ENCODE measurements at regions not wholly inside any gene's neighbourhood (a gene's known extent, or its start where the extent isn't known, plus 50 kb on each side); places are given as distances from the start of the nearest gene placed in this dataset.

- no peak overlapping the region for H3K27ac Mint-ChIP-seq
- no peaks in the 10 kb centered on the region for H3K36me3 Mint-ChIP-seq (ENCODE audit: low read depth)
- peaks cover 22% of the 10 kb centered on the region for H3K27me3 Mint-ChIP-seq
- no peaks in the 10 kb centered on the region for H3K9me3 Mint-ChIP-seq
- DNase-seq, result no peak
- intact Hi-C loops (cut with micrococcal nuclease), result no loop called here
- H3K4me1 Mint-ChIP-seq, result peaks cover 2% of the 10 kb centered on the region
- H3K4me3 Mint-ChIP-seq, result no peak overlapping the region
Measured at GRCh38 chr7:1370738-1371137, 88.5 kb downstream of the MICALL2 start.

GRCh38 chr7:1372063-1372462 lies 87.2 kb downstream of the MICALL2 start:
- H3K36me3 Mint-ChIP-seq (ENCODE audit: low read depth), result no peaks in the 10 kb centered on the region
- H3K9me3 Mint-ChIP-seq, result no peaks in the 10 kb centered on the region
- intact Hi-C loops (cut with micrococcal nuclease), result no loop called here
- peaks cover 21% of the 10 kb centered on the region for H3K27me3 Mint-ChIP-seq
- H3K4me3 Mint-ChIP-seq, result no peak overlapping the region
- DNase-seq, result no peak
- no peak overlapping the region for H3K27ac Mint-ChIP-seq
- peaks cover 2% of the 10 kb centered on the region for H3K4me1 Mint-ChIP-seq

DNA sequence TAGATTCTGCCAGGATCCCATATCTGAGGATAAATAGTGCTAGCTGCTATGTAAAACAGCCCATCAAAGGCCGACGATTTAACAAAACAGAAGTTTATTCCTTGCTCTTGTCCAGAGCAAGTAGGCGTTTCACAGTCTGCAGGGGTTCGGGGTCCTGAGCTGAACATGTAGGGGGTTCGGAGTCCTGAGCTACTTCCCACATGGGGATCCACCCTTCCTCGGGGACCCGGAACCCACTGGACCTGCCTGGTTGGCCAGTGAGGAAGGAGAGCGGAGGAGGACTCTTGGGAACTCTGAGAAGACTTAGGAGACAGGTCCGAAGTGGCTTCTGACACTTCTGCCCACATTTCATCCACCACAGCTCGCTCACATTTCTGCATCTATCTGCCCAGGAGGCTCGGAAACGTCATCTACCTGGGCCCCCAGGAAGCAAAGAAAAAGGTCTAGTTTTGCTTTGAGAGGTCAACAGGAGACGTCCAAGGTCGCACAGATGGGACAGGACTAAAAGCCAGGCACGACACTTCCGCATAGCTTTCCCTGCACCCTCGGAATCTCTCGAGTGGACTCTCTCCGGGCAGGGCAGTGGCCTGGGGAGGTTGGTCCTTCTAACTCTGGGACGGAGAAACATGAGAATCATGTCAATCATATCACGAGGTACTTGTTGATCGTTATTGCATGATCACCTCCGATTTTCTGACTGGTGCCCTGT lies 86.4 kb downstream of the MICALL2 start:
- DNase-seq, result no peak
- intact Hi-C loops (cut with micrococcal nuclease), result no loop called here
- H3K9me3 Mint-ChIP-seq, result no peaks in the 10 kb centered on the region
- peaks cover 13% of the 10 kb centered on the region for H3K27me3 Mint-ChIP-seq
- no peaks in the 10 kb centered on the region for H3K36me3 Mint-ChIP-seq (ENCODE audit: low read depth)
- no peaks in the 10 kb centered on the region for H3K4me1 Mint-ChIP-seq
- H3K4me3 Mint-ChIP-seq, result no peak overlapping the region
- H3K27ac Mint-ChIP-seq, result no peak overlapping the region

GRCh38 chr7:1377111-1377909 lies 82.0 kb downstream of the MICALL2 start:
- no peaks in the 10 kb centered on the region for H3K4me1 Mint-ChIP-seq
- no peak overlapping the region for H3K4me3 Mint-ChIP-seq
- DNase-seq, result no peak
- H3K9me3 Mint-ChIP-seq, result no peaks in the 10 kb centered on the region
- H3K27ac Mint-ChIP-seq, result no peak overlapping the region
- intact Hi-C loops (cut with micrococcal nuclease), result no loop called here
- H3K27me3 Mint-ChIP-seq, result no peaks in the 10 kb centered on the region
- no peaks in the 10 kb centered on the region for H3K36me3 Mint-ChIP-seq (ENCODE audit: low read depth)

- intact Hi-C loops (cut with micrococcal nuclease), result no loop called here
- H3K9me3 Mint-ChIP-seq, result no peaks in the 10 kb centered on the region
- no peak for DNase-seq
- no peak overlapping the region for H3K4me3 Mint-ChIP-seq
- no peak overlapping the region for H3K27ac Mint-ChIP-seq
- no peaks in the 10 kb centered on the region for H3K27me3 Mint-ChIP-seq
- H3K4me1 Mint-ChIP-seq, result no peaks in the 10 kb centered on the region
- no peaks in the 10 kb centered on the region for H3K36me3 Mint-ChIP-seq (ENCODE audit: low read depth)
Measured at GRCh38 chr7:1378610-1379601, 80.4 kb downstream of the MICALL2 start.

DNA sequence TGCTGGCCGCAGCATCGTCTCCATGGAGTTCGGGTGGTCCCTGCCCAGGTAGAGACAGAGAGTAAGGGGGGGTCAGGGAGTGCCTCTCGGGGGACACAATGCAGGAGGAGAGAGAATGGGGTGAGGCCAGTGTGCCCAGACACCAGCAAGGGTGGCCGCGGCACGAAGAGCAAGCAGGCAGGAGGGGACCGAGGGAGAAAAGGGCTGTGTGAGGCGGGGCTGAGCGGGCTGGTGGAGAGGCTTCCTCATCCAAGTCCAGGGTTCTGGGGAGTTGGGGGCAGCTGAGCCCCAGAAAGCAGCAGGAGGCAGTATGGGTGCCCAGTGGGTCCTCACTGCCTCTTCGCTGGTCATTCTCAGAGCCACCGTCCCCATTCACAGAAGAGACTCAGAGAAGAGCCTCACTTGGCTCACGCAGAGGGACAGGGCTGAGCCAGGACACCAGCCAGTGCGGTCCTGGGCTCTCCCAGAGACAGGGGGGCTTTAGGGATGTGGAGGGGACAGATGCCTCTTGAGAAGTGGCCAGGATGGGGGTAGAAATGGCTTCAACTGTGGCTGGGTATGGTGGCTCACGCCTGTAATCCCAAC lies 78.9 kb downstream of the MICALL2 start:
- no peaks in the 10 kb centered on the region for H3K4me1 Mint-ChIP-seq
- H3K36me3 Mint-ChIP-seq (ENCODE audit: low read depth), result no peaks in the 10 kb centered on the region
- no peak overlapping the region for H3K27ac Mint-ChIP-seq
- H3K9me3 Mint-ChIP-seq, result no peaks in the 10 kb centered on the region
- intact Hi-C loops (cut with micrococcal nuclease), result no loop called here
- H3K4me3 Mint-ChIP-seq, result no peak overlapping the region
- no peak for DNase-seq
- peaks cover 2% of the 10 kb centered on the region for H3K27me3 Mint-ChIP-seq

GRCh38 chr7:1380821-1381580 lies 78.3 kb downstream of the MICALL2 start:
- H3K4me1 Mint-ChIP-seq, result no peaks in the 10 kb centered on the region
- intact Hi-C loops (cut with micrococcal nuclease), result no loop called here

GRCh38 chr7:1382553-1383397 lies 76.5 kb downstream of the MICALL2 start:
- H3K4me1 Mint-ChIP-seq, result no peaks in the 10 kb centered on the region
- H3K27ac Mint-ChIP-seq, result no peak overlapping the region
- H3K9me3 Mint-ChIP-seq, result no peaks in the 10 kb centered on the region
- no peak for DNase-seq
- no peak overlapping the region for H3K4me3 Mint-ChIP-seq
- intact Hi-C loops (cut with micrococcal nuclease), result no loop called here
- no peaks in the 10 kb centered on the region for H3K36me3 Mint-ChIP-seq (ENCODE audit: low read depth)
- H3K27me3 Mint-ChIP-seq, result peaks cover 2% of the 10 kb centered on the region

More at GRCh38 chr7:1380821-1381580, 78.3 kb downstream of the MICALL2 start:
- Mint-ChIP-seq H3K27me3 (peaks cover 2% of the 10 kb centered on the region), H3K36me3 (ENCODE audit: low read depth) (no peaks in the 10 kb centered on the region), H3K4me3 (no peak overlapping the region), H3K27ac (no peak overlapping the region), H3K9me3 (no peaks in the 10 kb centered on the region)
- DNase-seq, result no peak

DNA sequence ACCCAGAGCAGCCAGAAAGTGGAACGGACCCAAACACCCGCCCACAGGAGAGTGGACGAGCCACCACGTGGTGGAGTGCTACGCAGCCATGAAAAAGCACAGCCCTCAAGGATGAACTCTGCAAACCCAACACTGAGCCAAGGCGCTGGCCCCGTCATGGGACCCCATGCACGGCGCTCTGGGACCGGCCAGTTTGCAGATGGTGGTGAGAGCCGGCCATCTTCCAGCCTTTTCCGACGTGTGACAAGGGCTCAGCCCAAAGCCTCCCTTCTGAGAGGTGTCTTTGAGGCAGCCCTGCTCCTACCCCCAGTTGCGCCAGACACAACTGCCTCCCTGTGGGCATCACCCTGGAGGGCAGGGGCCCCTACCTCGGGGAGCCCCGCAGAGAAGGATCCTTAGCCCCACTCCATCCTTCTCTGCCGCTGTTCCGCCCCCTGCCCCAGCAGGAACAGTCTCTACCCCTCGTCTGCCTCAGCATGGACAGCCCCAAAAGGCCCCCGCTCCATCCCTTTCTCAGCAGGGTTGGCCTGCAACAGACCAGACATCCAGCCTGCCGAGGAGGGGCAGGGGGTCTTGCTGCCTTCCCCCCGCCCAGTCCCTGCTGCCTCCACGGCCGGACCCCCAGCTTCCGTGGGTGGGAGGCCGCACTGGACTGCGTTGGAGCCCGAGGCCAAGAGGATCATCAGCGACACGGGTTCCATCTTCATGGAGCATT lies 75.7 kb downstream of the MICALL2 start:
- DNase-seq, result no peak
- no peak overlapping the region for H3K27ac Mint-ChIP-seq
- H3K36me3 Mint-ChIP-seq (ENCODE audit: low read depth), result no peaks in the 10 kb centered on the region
- H3K9me3 Mint-ChIP-seq, result no peaks in the 10 kb centered on the region
- no peak overlapping the region for H3K4me3 Mint-ChIP-seq
- intact Hi-C loops (cut with micrococcal nuclease), result no loop called here
- no peaks in the 10 kb centered on the region for H3K4me1 Mint-ChIP-seq
- peaks cover 2% of the 10 kb centered on the region for H3K27me3 Mint-ChIP-seq

DNA sequence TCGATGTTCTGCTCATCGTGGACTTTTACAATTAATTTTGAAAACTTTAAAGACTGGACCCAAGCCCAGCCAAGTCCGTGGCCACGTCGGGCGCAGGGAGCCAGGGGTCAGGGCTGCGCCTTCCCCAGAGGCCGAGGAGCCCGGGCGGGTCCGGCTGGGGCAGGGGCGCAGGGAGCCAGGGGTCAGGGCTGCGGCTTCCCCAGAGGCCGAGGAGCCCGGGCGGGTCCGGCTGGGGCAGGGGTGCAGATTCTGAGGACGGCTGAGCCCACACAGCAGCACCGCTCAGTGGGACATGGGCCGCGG lies 75.2 kb downstream of the MICALL2 start:
- no peaks in the 10 kb centered on the region for H3K4me1 Mint-ChIP-seq
- no peak for DNase-seq
- no peak overlapping the region for H3K27ac Mint-ChIP-seq

More for the DNA sequence above, 75.2 kb downstream of the MICALL2 start:
- H3K36me3 Mint-ChIP-seq (ENCODE audit: low read depth), result no peaks in the 10 kb centered on the region
- H3K9me3 Mint-ChIP-seq, result no peaks in the 10 kb centered on the region
- peaks cover 2% of the 10 kb centered on the region for H3K27me3 Mint-ChIP-seq
- no peak overlapping the region for H3K4me3 Mint-ChIP-seq
- intact Hi-C loops (cut with micrococcal nuclease), result no loop called here

Measured in activated CD4-positive, alpha-beta T cell treated with anti-CD3 and anti-CD28 coated beads, Interleukin-2, amount 10 ng/mL, durations not matched to agents 24 days and 14 days (primary cell).